NCI-H146 treated with DMSO at 0.1 percent for 48 hours (cell line): ENCODE measurements at regions not wholly inside any gene's neighbourhood (a gene's known extent, or its start where the extent isn't known, plus 50 kb on each side); places are given as distances from the start of the nearest gene placed in this dataset.

Experiments used
- DNase-seq: peaks from one replicate; lab custom pipeline; 2025; ENCODE audit not compliant: unreplicated experiment; lab: John Stamatoyannopoulos, UW

GRCh38 chr17:74004056-74004455 lies 199.4 kb upstream of the RPL38 start:
- no peak for DNase-seq

GRCh38 chr17:74005790-74006189 lies 197.7 kb upstream of the RPL38 start:
- DNase-seq = no peak

- no peak for DNase-seq
These were observed 197.1 kb upstream of the RPL38 start for GRCh38 chr17:74006371-74006770.

- no peak for DNase-seq
These were observed 195.3 kb upstream of the RPL38 start for GRCh38 chr17:74008196-74008595.

GRCh38 chr17:74009056-74009625 lies 194.3 kb upstream of the RPL38 start:
- no peak for DNase-seq

- no peak for DNase-seq
These were observed 192.6 kb upstream of the RPL38 start for GRCh38 chr17:74010903-74011302.

GRCh38 chr17:74011966-74012365 lies 191.5 kb upstream of the RPL38 start:
- peak; percentile 81 for DNase-seq

- DNase-seq = peak; percentile 21
These were observed 191.0 kb upstream of the RPL38 start for GRCh38 chr17:74012465-74012864.

GRCh38 chr17:74015316-74015715 lies 188.2 kb upstream of the RPL38 start:
- no peak for DNase-seq

GRCh38 chr17:74015990-74016389 lies 187.5 kb upstream of the RPL38 start:
- DNase-seq = no peak

GRCh38 chr17:74016461-74016860 lies 187.0 kb upstream of the RPL38 start:
- no peak for DNase-seq

- DNase-seq = no peak
These were observed 186.0 kb upstream of the RPL38 start for GRCh38 chr17:74017466-74017865.

GRCh38 chr17:74018115-74018514 lies 185.4 kb upstream of the RPL38 start:
- DNase-seq = no peak

GRCh38 chr17:74019271-74019670 lies 184.2 kb upstream of the RPL38 start:
- no peak for DNase-seq

- DNase-seq = no peak
These were observed 183.6 kb upstream of the RPL38 start for GRCh38 chr17:74019860-74020259.

- DNase-seq = no peak
These were observed 183.0 kb upstream of the RPL38 start for GRCh38 chr17:74020522-74020921.

GRCh38 chr17:74024871-74025531 lies 178.5 kb upstream of the RPL38 start:
- no peak for DNase-seq

- DNase-seq = no peak
These were observed 176.0 kb upstream of the RPL38 start for GRCh38 chr17:74027444-74027843.

GRCh38 chr17:74028354-74029116 lies 174.9 kb upstream of the RPL38 start:
- DNase-seq = no peak

GRCh38 chr17:74031316-74032090 lies 172.0 kb upstream of the RPL38 start:
- no peak for DNase-seq

GRCh38 chr17:74032222-74032621 lies 171.3 kb upstream of the RPL38 start:
- no peak for DNase-seq

- DNase-seq = no peak
These were observed 166.2 kb upstream of the RPL38 start for GRCh38 chr17:74037320-74037719.
